ENCODE measurements at regions not wholly inside any gene's neighbourhood (a gene's known extent, or its start where the extent isn't known, plus 50 kb on each side); places are given as distances from the start of the nearest gene placed in this dataset.
"Not testable (repeated sequence)": the region's sequence is repeated elsewhere in the genome, so short reads cannot be mapped to it uniquely, and the experiment has no call there.

- FAIRE-seq = no peak
Measured at GRCh38 chr1:191693797-191694196, 464.5 kb upstream of the RGS18 start.

GRCh38 chr1:191695865-191696264, 462.4 kb upstream of the RGS18 start:
- FAIRE-seq = no peak

- no peak for FAIRE-seq
Measured at GRCh38 chr1:191696354-191696753, 461.9 kb upstream of the RGS18 start.

- FAIRE-seq = no peak
Measured at GRCh38 chr1:191697556-191697955, 460.7 kb upstream of the RGS18 start.

- no peak for FAIRE-seq
Measured at GRCh38 chr1:191698246-191698645, 460.0 kb upstream of the RGS18 start.

GRCh38 chr1:191699343-191699742, 458.9 kb upstream of the RGS18 start:
- FAIRE-seq = no peak

- no peak for FAIRE-seq
Measured at GRCh38 chr1:191700922-191701321, 457.3 kb upstream of the RGS18 start.

GRCh38 chr1:191702124-191702523, 456.1 kb upstream of the RGS18 start:
- FAIRE-seq = peak; percentile 54

GRCh38 chr1:191707288-191707687, 451.0 kb upstream of the RGS18 start:
- FAIRE-seq = no peak

GRCh38 chr1:191709215-191709614, 449.0 kb upstream of the RGS18 start:
- no peak for FAIRE-seq

GRCh38 chr1:191711961-191712360, 446.3 kb upstream of the RGS18 start:
- no peak for FAIRE-seq

GRCh38 chr1:191714845-191715244, 443.4 kb upstream of the RGS18 start:
- FAIRE-seq = no peak

GRCh38 chr1:191729742-191730141, 428.5 kb upstream of the RGS18 start:
- no peak for FAIRE-seq

GRCh38 chr1:191731608-191732302, 426.5 kb upstream of the RGS18 start:
- FAIRE-seq = not testable (repeated sequence)

GRCh38 chr1:191734321-191734720, 423.9 kb upstream of the RGS18 start:
- no peak for FAIRE-seq

GRCh38 chr1:191739544-191739943, 418.7 kb upstream of the RGS18 start:
- no peak for FAIRE-seq

- FAIRE-seq = no peak
Measured at GRCh38 chr1:191752342-191752741, 405.9 kb upstream of the RGS18 start.

GRCh38 chr1:191760016-191760415, 398.2 kb upstream of the RGS18 start:
- FAIRE-seq = no peak

- no peak for FAIRE-seq
Measured at GRCh38 chr1:191788551-191788950, 369.7 kb upstream of the RGS18 start.

GRCh38 chr1:191798178-191798577, 360.1 kb upstream of the RGS18 start:
- FAIRE-seq = no peak

- no peak for FAIRE-seq
Measured at GRCh38 chr1:191804311-191804710, 354.0 kb upstream of the RGS18 start.

- FAIRE-seq = not testable (repeated sequence)
Measured at GRCh38 chr1:191813593-191813992, 344.7 kb upstream of the RGS18 start.

- no peak for FAIRE-seq
Measured at GRCh38 chr1:191818198-191818597, 340.1 kb upstream of the RGS18 start.

- FAIRE-seq = no peak
Measured at GRCh38 chr1:191831572-191831971, 326.7 kb upstream of the RGS18 start.

GRCh38 chr1:191839891-191840290, 318.4 kb upstream of the RGS18 start:
- FAIRE-seq = no peak

Measured in TTC549 (cell line).